ENCODE measurements at regions not wholly inside any gene's neighbourhood (a gene's known extent, or its start where the extent isn't known, plus 50 kb on each side); places are given as distances from the start of the nearest gene placed in this dataset.
"Not testable (repeated sequence)": the region's sequence is repeated elsewhere in the genome, so short reads cannot be mapped to it uniquely, and the experiment has no call there.

DNA sequence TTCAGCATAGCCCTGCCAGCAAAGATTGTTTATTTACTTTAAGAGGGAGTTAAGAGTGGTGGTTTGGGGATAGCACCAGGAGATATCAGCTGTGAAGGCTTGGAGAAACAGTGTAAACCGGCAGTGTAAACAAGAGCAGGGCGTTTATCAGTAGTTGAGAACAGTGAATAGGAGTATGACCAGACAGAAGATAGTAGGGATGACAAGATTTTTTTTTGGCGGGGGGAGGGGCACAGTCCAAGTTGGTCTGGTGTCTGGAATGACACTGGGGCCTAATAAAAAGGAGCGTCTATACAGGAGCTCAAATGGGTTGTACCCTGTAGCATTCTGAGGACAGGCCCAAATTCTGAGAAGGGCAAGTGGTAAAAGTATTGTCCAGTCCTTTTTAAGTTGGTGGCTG, 433.4 kb upstream of the NDST3 start:
- TF ChIP-seq TAF1, POLR2A, SPI1, POLR2AphosphoS5 (IDR thresholded peaks at IDR 0.05; ENCODE audit: low read depth, low read length): not testable (repeated sequence)

Data from GM12891 (cell line).